HG03575 (cell line): ENCODE measurements at regions not wholly inside any gene's neighbourhood (a gene's known extent, or its start where the extent isn't known, plus 50 kb on each side); places are given as distances from the start of the nearest gene placed in this dataset.
"Not testable (repeated sequence)": the region's sequence is repeated elsewhere in the genome, so short reads cannot be mapped to it uniquely, and the experiment has no call there.

ENCODE experiments used
- ATAC-seq: cut with Tn5 transposase; IDR thresholded peaks from one replicate; pipeline ENCODE4 v1.9.1; 2021; ENCODE audit not compliant: unreplicated experiment, insufficient number of reproducible peaks, low FRiP score; ENCODE audit errors: extremely low read depth

DNA sequence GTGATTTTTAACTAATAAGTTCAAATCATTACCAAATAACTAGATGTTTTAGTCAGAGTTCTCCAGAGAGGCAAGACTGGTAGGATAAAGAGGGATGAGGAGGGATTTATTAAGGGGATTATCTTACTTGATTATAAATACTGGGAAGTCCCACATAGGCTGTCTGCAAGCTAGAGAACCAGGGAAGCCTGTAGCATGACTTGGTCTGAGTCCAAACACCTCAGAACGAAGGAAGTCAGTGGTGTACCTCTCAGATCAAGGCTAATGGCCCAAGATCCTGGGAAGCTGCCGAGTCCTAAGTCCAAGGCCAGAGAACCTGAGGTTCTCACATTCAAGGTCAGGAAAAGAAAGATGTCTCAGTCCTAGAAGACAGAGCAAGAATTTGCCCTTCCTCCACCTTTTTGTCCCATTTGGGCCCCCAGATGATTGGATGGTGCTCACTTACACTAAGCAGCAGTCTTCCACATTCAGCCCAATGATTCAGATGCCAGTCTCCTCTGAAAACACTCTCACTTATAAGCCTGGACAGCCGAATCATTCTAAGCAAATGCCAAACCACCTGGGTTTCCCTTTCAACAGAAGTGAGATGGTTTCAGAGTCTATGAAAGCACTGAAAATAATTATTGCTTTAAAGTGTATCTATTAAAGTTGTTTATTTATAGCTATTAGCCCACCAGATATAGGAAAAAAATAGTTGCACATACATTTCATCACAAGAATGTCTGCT lies 1599.2 kb downstream of the OLFM4 start:
- no peak for ATAC-seq

DNA sequence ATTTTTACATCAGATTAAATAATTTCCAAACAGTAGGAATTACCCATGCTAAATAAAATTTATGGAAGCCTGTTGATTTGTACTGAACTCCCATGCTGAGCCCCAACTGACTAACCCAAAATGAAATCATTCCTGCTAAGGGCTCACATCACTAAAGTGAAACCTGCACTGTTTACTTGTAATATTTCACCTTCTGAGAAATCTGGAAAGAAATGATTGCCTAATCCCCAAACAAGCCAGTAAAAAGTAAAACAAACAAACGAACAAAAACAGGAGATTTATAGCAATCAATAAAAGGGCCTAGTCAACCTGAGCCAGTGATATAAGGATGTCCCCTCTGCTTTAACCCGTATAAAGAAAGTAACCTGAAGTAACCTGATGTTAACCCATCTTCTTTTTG lies 1599.8 kb downstream of the OLFM4 start:
- no peak for ATAC-seq

DNA sequence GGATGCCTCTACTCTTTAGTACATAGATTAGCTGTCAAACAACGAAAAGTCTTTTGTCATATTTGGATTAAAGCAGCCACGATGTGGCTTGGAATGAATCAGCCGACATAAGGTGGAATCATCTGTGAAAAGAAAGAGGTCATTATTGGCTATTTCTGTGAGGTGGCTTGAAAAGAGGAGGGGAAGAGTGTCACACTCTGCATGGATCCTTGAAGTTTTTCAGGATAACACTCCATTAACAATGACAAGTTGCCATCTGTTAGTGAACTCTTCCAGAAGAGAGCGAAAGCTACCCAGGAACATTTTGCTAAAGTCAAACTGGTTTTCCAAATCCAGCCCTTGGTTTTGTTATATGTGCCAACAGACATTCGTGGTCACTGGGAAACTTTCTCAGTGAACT lies 1604.8 kb downstream of the OLFM4 start:
- no peak for ATAC-seq

DNA sequence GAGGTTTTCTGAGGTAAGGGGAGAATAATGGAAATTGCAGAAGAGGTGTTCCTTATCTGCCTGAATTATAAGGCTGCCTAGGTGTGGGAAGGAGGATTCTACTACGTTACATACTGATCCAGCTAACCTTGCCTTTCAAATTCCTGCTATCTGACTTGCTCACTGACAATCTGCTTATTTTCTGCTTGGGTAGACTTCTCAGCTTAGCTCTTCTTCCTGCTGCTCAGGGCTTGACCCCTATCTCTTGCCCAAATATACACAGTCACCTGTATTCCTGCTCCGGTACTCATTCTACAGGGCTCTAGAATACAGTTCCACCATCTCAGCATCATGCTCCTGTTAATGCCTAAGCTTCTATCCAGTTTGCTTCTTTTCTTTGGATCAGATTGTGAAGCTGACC lies 1607.6 kb downstream of the OLFM4 start:
- no peak for ATAC-seq

DNA sequence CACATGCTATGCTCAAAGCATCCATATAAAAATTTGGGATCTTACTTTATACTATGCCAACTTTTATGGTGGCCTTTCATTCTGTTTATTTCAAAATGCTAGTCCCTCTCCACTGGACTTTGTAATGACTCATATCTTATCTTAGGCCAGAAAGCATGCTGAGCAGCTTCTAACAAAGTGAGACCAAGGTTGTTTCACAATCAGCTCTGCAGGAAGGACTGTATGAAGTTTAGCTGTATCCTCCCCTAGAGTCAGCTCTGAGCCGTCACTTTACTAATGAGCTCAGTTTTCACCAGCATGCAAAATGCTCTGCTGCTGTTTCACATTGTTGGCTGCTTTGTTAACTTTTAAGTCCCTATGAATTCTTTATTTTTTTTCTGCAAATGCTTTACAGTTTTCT lies 1608.8 kb downstream of the OLFM4 start:
- no peak for ATAC-seq

DNA sequence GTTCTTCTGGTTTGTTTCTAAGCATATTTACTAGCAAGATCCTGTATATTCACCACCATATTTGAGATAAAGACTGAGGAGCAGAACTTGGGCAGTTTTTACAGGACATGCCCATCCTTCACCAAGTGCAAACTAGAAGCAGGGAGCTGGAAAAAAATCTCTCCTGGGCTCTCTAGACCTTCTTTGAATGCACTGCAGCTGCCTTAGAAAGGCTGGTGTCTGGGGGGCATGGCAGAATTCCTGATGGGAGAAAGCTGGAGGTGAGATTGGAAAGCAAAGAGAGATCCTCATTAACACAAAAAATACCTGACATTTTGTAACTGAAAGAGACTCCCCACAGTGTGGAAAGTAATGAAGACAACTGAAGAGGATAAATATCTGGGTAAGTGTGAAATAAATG lies 1612.1 kb downstream of the OLFM4 start:
- no peak for ATAC-seq

DNA sequence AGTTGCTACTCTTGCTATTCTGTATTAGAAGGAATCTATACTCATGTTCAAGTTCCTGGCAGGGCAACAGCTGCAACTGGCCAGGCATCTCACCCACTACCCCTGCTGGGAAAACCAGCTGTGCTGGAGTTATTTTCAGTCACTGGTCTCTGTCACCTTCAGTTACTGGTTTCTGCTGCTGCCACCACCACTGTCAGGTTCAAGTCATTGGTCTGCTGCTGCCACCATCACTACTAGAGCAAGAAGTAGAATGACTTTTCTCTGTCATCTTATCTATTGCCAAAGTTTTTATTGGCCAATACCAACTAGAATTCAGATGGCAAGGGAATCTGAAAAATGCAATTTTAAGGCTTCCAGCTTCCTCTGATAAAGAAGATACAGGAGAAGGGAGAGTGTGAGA lies 1615.2 kb downstream of the OLFM4 start:
- ATAC-seq = no peak

DNA sequence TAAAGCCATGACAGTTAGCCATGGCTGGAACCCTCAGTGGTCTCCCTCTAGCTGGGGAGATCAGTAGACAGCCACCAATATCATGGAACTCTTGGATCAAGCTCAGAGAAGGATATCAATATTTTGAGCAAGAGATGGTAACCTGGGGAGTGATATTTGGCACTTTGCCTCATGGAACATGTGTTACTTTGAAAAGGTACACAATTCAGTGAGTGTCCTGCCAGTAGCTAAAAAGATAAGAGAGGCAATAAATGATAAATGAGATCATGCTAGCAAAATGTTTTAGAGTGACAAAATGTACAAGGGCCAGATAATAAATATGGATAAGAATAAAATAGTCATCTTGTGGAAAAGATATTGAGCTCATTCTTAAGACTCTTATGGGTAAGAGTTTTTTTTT lies 1618.7 kb downstream of the OLFM4 start:
- no peak for ATAC-seq

DNA sequence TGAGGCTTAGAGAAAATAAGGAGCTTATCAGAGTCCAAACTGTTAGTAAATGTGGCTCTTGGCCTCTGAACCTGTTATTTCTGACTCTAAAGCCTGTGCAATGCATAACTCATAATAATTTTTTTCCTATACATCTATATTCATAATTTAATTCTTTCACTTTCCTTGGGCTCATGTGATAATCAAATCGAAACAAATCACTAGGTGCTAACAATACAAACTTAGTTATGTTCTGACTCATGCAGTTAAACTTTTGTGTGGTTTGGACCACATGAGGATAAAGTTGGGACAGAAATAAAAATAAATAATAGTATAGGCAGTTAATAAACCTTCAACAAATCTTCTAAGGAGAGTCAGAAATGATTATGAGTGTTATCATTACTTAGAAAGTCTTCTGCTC lies 1629.0 kb downstream of the OLFM4 start:
- no peak for ATAC-seq

DNA sequence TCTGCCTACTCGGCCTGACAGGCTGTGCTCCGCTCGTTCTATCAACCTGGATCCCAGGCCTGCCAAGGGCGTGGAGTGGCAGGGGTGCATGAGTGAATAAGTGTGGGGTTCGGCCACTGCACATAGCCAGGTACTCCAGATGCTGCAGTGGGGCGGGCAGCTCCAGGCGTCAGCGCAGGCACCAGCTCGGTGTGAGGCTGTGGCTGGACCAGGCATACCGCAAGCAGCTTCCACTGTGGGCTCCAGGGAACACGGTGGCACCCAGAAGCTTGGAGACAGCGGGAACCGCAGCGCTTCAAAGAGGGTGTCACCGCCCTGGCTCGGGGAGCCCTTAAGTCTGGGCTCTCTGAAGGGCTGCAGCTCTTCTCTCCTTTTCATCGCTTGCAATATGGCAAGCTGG lies 1630.2 kb downstream of the OLFM4 start:
- no peak for ATAC-seq

DNA sequence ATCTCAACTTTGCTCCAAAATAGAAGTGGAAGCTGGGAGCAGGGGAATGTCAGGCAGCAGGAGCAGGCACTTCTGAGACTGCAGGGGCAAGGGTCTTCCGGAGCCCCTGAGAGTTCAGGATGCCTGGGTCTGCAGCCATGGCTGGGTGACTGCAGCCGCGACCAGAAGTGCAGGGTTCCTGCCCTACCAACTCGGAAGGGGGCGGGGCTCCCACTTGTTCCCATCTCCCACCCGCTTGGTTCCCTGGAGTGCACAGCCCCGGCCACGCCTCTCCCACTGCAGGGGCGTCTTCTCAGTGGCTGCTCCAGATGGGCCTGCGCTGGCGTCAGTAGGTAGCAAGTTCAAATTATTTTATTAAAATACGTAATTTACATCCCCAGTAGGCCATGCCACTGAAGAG lies 1631.7 kb downstream of the OLFM4 start:
- ATAC-seq = no peak

DNA sequence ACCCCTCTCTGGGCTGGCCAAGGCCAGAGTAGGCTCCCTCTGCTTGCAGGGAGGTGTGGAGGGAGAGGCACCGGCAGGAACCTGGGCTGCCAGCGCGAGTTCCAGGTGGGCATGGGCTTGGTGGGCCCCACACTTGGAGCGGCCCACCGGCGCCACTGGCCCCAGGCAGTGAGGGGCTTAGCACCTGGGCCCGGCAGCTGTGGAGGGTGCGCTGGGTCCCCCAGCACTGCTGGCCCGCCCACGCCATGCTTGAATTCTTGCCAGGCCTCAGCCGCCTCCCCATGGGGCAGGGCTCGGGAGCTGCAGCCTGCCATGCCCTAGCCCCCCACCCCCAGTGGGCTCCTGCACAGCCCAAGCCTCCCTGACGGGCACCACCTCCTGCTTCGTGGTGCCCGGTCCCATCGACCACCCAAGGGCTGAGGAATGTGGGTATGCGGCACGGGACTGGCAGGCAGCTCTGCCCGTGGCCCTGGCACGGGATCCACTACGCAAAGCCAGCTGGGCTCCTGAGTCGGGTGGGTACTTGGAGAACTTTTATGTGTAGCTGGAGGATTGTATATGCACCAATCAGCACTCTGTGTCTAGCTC lies 1648.0 kb downstream of the OLFM4 start:
- no peak for ATAC-seq

DNA sequence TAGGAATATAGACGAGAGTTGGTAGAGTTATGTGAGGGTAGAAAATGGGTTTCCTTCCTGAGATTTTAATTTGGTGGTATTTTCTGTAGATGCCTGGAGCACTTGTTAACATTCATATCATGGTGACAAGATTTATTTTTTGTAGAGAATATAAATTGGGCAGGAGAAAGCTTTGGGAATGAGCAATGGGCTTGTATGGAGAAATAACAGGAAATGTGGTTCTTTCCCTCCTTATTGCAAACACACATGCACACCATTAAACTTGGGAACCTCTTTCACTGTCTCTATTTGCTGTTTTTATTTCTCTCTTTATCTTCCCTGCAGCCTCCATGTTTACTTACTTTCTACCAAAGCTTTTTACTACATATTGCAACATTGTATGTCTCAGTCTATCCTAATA lies 1653.6 kb downstream of the OLFM4 start:
- ATAC-seq = no peak

DNA sequence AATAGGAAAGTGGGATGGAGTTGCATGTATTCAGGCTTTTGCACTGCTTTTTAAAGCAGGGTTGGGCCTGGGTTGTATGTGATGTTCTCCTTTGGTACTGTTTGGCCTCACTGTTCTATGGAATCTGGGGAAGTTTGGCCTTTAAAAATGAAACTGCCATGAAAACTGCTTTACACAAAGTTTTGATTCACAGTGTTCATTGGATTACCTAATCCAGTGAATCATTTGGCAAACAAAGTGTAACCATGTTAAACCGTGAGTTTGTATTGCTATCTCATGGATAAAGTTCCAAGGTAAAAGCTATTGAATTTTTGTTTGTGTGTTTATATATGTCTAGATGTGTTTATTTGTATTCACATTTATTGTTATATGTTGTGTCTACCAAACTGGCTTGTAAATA lies 1658.6 kb downstream of the OLFM4 start:
- ATAC-seq = no peak

DNA sequence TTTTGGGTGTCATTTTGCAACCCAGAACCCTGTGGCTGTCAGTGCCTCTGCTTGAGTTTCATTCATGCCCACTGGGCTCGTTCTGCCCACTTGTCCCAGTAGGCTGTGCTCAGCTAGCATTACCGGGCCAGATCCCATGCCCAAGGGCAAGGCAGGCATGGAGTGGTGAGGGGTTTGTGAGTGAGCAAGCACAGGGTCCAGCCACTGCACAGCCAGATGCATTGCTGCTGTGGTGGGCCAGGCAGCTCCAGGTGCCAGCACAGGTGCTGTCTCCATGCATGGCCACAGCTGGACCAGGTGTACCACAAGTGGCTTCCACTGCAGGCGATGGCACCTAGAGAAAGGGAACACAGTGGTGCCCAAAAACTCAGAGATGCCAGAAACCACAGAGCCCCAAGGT lies 1671.2 kb downstream of the OLFM4 start:
- no peak for ATAC-seq

DNA sequence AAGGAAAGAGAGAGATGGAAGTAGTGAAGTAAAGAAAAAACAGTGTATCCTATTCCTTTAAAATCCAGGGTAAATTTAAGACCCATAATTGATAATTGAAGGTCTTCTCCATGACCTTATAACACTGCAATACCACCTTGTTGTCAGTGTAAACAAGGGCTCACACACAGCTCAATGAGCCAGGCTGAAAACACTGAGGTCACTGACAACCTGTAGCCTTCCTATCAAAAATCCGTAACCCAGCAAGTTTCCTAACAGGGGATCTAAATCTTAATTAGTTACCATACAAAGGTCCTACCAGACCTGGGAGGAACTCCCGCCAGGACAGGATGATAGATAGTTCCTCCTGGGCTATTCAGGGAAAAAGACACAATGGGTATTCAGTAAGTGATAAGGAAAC lies 1677.1 kb downstream of the OLFM4 start:
- ATAC-seq = no peak

DNA sequence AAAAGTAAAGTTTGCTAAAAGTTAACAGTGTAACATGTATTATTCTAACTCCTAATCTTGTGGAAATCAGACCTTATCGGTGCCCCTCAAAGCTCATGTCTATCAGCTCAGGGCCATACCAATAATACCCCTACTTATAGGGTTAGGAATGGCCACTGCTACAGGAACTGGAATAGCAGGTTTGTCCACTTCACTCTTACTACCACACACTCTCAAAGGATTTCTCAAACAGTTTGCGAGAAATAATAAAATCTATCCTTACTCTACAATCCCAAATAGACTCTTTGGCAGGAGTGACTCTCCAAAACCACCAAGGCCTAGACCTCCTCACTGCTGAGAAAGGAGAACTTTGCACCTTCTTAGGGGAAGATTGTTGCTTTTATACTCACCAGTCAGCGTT lies 1677.7 kb downstream of the OLFM4 start:
- no peak for ATAC-seq

DNA sequence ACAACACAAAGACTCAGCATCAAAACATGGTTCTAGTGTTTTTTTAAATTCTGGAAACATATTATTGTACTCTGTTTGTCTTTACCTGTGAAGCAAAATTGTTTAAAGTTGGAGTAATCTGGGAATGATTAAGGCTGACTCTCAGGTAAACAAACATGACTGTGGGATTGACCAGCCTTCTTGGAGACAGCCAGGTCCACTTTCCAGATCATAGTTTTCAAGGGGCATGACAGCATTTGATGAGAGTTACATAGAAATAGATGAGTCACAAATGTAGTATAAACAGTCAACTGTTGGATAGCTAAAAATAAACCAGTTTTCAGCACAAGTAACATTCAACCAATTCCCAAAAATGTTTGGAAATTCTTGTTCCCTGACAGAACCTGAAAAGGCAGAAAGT lies 1680.9 kb downstream of the OLFM4 start:
- no peak for ATAC-seq

DNA sequence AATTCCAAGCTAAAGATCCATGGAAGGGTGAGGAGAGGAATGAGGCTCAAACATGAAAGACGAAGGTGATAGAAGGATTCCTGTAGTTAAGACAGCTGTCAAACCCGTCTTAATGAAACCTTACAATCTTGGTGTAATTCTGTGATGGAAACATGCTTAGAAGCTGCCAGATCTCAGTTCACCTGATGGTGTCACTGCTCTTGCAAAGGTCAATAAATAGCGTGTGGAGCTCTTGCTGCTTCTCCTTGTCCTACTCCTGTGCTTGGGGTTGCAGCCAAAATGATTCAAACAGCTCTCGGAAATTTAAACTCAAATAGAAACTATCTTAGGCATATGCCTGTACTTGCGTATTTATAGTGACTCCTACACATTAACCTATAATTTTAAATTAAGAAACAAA lies 1705.0 kb downstream of the OLFM4 start:
- no peak for ATAC-seq

DNA sequence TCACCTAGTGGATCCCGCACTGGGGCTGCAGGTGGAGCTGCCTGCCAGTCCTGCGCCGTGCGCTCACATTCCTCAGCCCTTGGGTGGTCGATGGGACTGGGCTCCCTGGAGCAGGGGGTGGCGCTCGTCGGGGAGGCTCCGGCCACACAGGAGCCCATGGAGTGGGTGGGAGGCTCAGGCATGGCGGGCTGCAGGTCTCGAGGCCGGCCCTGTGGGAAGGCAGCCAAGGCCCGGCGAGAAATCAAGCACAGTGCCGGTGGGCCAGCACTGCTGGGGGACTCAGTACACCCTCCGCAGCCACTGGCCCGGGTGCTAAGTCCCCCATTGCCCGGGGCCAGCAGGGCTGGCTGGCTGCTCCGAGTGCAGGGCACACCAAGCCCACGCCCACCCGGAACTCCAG lies 1708.6 kb downstream of the OLFM4 start:
- not testable (repeated sequence) for ATAC-seq

DNA sequence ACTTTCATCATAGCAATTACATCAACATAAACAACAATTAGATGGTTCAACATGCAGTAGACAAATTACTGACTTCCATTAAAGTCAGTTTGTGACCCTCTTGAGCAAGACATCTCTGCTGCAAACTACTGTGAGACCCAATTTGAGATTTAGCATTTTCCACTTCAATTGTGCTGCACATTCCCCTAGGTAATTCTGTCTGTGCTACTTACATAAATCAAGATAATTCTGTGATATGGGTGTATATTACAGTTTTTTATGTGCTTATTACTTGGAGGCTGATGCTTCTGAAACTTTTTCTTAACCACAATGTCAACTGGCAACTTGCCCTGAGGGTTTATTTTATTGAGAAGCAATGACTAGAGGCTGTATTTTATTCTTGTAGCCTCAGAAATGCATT lies 1714.4 kb downstream of the OLFM4 start:
- ATAC-seq = no peak
